Stimulated activated CD8-positive, alpha-beta memory T cell treated with anti-CD3 and anti-CD28 coated beads, Interleukin-15, amount 100 ng/mL, for 48 hours (primary cell): ENCODE measurements at regions not wholly inside any gene's neighbourhood (a gene's known extent, or its start where the extent isn't known, plus 50 kb on each side); places are given as distances from the start of the nearest gene placed in this dataset.

ENCODE experiments used
- DNase-seq, 2 donors: peaks; one replicate each; pipeline ENCODE4 v3.0.0-alpha.2; 2020; ENCODE audit warnings: low read depth in 2 of 2

GRCh38 chr10:63744060-63744941, 223.1 kb downstream of the REEP3 start:
- DNase-seq, result no peak

GRCh38 chr10:63749915-63750314, 228.7 kb downstream of the REEP3 start:
- DNase-seq, result no peak

- DNase-seq, result no peak
These were observed 230.6 kb downstream of the REEP3 start for GRCh38 chr10:63751836-63752235.

DNA sequence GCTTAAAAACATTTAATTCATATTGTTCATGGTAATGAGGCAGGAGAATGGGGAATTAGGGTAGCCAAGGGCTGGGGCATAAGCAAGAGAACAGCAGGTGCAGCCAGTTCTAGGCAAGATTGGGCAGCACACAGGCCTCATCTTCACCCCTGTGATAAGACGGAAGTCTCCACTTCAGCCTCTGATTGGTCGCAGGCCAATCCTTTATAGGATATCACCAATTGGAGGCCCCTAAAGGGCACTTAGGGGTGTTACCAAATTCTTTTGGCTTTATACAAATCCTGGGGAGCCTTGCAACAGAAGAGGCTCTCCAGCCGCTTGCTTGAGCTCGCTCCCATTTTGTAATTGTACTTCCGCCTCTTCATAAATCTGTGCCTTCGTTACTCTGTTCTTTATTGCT, 231.1 kb downstream of the REEP3 start:
- DNase-seq, result no peak

DNA sequence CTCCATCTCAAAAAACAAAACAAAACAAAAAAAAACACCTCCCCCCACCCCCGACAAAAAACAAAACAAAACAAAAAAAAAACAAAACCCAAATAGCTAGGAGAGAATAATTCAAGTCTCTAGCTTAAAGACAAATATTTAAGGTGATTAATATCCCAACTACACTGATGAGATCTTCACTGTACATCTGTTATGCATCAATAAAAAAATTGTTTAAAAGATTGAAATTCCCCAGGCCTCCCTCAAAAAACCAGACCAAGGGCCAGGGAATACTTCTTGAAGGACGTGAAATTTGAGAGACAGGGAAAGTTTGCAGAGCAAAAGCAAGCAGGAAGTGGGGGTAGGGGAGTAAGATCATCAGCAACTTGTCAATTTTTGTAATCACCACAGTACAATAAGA, 232.6 kb downstream of the REEP3 start:
- no peak for DNase-seq

DNA sequence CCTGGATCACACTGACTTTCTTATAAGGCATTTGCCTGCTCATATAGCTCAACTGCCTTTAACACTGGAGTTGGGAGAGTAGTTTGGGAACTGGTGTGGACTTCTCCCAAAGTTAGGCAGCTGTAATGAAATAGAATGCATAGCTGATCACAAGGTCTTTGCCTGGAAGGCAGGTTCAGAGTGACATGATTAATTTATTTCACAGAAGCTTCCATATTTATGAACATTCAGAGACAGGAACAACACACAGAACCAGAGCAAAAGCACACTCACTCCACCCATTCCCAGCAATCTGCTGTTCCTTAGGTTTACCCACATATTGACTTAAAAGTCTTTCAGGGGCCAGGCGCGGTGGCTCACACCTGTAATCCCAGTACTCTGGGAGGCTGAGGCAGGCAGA, 234.2 kb downstream of the REEP3 start:
- no peak for DNase-seq

- no peak for DNase-seq
These were observed 235.9 kb downstream of the REEP3 start for GRCh38 chr10:63757067-63757466.

DNA sequence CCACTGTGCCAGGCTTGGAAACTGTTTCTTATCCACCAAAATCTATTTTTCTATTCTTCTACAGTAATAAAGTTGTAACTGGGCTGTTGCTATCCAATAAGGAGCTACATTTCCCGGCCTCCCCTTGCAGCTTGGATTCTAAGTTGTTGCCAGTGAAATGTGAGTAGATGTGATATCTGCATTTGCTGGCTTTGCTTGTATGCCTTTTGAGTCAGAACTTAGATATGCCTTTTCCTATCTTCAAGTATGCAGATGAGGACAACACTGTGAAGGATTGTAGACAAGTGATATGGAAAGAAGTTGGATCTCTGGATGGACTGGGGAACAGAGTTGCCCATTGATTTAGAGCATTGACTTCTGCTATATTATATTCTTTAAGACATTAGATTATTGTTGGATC, 236.9 kb downstream of the REEP3 start:
- DNase-seq, result no peak

- no peak for DNase-seq
These were observed 238.1 kb downstream of the REEP3 start for GRCh38 chr10:63759335-63759734.

DNA sequence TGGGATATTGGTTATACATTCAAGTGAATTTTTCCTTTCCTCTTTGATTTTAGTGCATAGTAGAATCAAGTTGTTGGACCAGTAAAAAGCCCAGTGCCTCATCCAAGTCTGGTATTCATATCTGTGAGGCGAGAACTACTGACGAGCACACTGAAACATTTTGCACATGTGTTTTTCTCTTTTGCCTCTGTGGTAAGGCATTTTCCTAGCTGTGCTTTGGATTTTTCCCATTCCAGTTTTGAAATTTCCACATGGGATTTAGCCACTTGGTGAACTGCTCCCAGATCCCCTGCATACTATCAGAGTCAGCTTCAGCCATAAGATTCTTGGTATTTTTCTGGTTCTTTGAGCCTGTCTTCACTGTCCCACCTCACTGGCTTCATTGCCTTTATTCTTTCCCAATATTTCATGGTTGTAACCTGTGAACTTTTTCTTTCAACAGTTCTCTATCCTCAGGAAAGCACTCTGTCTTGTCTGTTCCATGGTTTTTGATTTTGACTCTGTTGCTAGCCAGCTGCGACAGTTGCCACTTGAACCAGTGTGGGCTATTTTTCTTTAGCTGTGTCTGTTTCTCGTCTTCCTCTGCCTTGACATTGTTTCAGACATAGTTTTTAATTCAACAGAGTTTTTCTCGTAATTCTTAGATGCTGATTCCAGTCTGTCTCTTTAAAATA, 239.0 kb downstream of the REEP3 start:
- DNase-seq, result no peak

GRCh38 chr10:63760708-63761047, 239.5 kb downstream of the REEP3 start:
- no peak for DNase-seq

GRCh38 chr10:63761243-63761642, 240.0 kb downstream of the REEP3 start:
- no peak for DNase-seq

GRCh38 chr10:63763744-63764143, 242.5 kb downstream of the REEP3 start:
- no peak for DNase-seq

GRCh38 chr10:63765126-63765525, 243.9 kb downstream of the REEP3 start:
- no peak for DNase-seq

DNA sequence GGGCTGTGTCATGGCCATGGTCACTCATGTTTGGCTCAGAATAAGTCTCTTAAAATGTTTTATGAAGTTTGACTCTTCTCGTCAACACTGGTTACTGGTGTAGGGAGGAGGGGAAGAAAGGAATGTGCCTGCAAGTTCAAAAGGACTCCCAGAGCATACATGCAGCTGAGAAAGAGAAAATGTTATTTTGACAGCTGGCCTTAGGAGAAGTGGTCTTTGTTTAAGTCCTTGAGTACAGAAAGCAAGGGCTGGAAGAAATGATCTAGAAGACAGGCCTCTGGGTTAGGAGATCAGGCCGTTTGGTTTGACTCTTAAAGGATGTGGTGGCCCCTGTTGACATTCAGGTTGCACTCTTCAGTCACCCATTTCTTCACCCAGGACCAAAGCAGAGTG, 245.5 kb downstream of the REEP3 start:
- no peak for DNase-seq

DNA sequence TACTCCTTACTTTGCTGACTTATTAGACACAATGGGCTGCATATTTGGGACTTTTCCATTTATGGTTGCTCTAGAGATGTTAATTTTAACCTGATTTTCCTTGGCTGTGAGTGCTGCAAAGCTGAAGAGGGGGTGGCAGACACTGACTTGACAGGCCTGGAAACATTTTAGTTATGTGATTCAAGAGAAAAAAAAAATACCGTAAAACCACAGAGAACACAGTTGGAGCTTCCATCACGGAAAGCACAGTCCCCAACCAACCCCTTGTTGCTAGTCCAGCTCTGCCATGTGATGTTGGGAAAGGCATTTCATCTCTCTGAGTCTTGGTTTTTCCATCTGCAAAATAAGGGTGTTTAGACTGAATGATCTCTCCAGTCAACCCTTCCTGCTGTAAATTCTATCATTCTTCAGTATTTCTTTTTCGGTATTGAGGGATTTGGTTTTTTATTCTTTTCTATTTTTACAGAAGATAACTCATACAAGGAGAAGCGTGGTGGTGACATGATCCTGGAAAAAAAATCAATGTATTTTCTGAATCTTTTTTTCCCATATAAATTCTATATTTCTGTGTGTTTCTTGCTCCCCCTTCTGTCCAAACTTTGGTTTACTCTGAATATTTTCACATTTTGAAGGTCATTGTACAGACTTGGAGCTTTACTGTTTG, 246.1 kb downstream of the REEP3 start:
- no peak for DNase-seq

GRCh38 chr10:63769367-63769766, 248.2 kb downstream of the REEP3 start:
- DNase-seq, result no peak

DNA sequence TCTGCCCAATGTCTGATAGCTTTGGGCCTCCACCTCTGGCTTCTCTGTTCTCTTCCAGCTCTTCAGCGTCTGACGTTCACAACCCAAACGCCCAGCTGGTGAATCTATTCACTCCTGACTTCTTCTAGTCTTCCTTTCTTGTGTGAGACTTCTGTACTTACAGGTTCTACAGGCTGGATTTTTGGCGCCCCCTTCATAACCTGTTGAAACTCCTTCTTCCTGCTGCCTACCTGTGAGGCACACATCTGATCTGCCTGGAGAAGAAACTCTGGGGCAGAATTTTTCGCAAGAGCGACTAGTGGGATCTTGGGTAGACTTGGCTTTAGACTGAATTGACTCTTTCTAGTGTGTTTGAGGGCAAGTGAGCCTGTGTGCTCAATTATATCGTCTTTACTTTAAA, 249.3 kb downstream of the REEP3 start:
- no peak for DNase-seq

GRCh38 chr10:63772491-63772890, 251.3 kb downstream of the REEP3 start:
- DNase-seq, result no peak

GRCh38 chr10:63773106-63773505, 251.9 kb downstream of the REEP3 start:
- DNase-seq, result no peak

DNA sequence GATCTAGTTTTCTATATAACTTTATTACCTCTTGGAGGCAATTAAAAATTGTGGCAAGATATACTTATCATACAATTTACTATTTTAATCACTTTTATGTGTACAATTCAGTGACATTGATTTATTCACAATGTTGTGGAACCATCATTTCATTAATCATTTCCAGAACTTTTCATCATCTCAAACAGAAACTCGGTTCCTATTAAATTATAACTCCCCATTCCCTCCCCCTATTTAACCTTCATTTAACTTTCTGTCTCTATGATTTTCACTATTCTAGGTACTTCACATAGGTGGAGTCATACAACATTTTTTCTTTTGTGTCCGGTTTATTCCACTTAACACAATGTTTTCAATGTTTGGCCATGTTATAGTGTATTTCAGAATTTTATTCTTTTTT, 252.8 kb downstream of the REEP3 start:
- DNase-seq, result no peak

DNA sequence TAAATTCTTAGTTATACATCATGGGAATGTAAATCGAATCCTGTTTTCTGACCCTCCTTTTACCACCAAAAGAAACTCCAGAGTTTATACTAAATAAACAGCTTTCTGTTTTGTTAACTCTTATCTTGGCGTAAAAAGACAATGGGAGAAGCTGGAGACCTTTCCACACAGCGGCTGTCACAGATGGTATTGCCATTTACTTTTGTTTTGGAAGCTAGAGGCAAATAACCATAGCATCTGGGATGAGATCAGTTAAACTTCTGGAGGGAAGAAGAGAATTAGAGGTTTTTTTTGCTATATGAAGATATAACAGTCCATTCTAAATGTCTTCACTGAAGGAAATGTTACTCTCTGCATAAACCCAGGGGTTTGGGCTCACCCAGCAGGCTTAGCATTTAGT, 258.9 kb downstream of the REEP3 start:
- no peak for DNase-seq

GRCh38 chr10:63781226-63781625, 260.0 kb downstream of the REEP3 start:
- DNase-seq, result no peak
